ENCODE measurements at regions not wholly inside any gene's neighbourhood (a gene's known extent, or its start where the extent isn't known, plus 50 kb on each side); places are given as distances from the start of the nearest gene placed in this dataset.

DNA sequence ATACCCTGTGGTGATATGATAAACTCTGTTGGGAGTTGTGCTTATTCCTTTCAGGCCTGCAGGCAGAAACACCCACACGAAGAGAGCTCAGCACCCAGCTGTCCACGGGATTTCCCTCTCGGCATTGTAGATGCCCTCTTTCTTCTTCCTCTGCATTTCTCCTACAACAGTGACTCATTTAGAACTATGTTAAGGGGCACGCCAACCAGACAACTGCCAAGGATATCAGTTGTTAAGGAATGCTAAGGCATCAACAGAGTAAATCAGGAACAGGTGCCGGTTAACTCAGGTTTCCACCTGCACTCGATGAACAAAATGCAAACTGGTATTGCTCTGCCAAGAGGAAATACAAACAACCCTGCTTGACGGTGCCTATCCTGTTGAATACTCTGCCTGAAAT, 270.0 kb upstream of the PEX5L start:
- TF ChIP-seq, protein P1, sequence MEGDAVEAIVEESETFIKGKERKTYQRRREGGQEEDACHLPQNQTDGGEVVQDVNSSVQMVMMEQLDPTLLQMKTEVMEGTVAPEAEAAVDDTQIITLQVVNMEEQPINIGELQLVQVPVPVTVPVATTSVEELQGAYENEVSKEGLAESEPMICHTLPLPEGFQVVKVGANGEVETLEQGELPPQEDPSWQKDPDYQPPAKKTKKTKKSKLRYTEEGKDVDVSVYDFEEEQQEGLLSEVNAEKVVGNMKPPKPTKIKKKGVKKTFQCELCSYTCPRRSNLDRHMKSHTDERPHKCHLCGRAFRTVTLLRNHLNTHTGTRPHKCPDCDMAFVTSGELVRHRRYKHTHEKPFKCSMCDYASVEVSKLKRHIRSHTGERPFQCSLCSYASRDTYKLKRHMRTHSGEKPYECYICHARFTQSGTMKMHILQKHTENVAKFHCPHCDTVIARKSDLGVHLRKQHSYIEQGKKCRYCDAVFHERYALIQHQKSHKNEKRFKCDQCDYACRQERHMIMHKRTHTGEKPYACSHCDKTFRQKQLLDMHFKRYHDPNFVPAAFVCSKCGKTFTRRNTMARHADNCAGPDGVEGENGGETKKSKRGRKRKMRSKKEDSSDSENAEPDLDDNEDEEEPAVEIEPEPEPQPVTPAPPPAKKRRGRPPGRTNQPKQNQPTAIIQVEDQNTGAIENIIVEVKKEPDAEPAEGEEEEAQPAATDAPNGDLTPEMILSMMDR (conservative IDR thresholded peaks at IDR 0.05 in 1 of 2, IDR thresholded peaks at IDR 0.05 in 1 of 2; ENCODE audit: low read depth in 1 of 2, low read length in 2 of 2): no peak
- no peak for TF ChIP-seq EZH2 (IDR thresholded peaks at IDR 0.05; ENCODE audit: low read length, missing control alignments)

DNA sequence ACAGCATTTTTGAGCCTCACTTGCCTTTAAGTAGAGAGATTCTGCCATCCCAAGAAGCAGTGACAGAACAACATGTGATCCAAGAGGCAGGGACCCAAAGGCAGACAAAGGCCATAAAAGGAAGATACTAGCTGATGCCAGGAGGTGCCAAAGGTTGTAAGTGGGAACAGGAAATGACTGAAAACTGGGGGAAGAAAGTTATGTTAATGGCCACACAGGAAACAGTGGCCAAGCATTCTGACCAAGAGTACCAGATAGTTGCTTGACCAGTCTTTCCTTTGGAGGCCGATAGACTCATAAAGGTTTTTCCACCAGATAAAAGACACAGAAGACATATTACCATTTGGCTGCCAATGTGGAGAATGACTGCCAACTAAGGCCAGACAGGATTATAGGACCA, 274.5 kb upstream of the PEX5L start:
- H3K79me2 ChIP-seq (ENCODE audit: control insufficient read depth, insufficient read depth, low read length): no peaks in the 10 kb centered on the region
- no peaks in the 10 kb centered on the region for H3K9me3 ChIP-seq (ENCODE audit: control insufficient read depth, insufficient read depth, low read depth, low read length)
- peak in 1 of 2 donors; percentile 2 for DNase-seq (ENCODE audit: low read depth in 2 of 2)
- no peaks in the 10 kb centered on the region for H4K20me1 ChIP-seq (ENCODE audit: control insufficient read depth, extremely low read depth, insufficient read depth, low read length)
- no peak overlapping the region for H3K4me2 ChIP-seq (ENCODE audit: extremely low read depth, insufficient read depth, low read length)
- no peaks in the 10 kb centered on the region for H3K27me3 ChIP-seq (ENCODE audit: control insufficient read depth, insufficient read depth, low read length)
- H3K4me3 ChIP-seq (replicated peaks in 1 of 4; ENCODE audit: control extremely low read depth in 1 of 4, insufficient read depth in 1 of 4, low read depth in 3 of 4, low read length in 4 of 4): no peak overlapping the region
- H3K36me3 ChIP-seq (ENCODE audit: control insufficient read depth, insufficient read depth, low read length): no peaks in the 10 kb centered on the region
- no peak overlapping the region for H2AFZ ChIP-seq (ENCODE audit: low read length)
- no peak overlapping the region for H3K27ac ChIP-seq (ENCODE audit: insufficient read depth, low read length)
- no peak overlapping the region for H3K9ac ChIP-seq (ENCODE audit: insufficient read depth, low read length)
- no peak for TF ChIP-seq EZH2 (IDR thresholded peaks at IDR 0.05; ENCODE audit: low read length, missing control alignments)
- TF ChIP-seq, protein P1 (conservative IDR thresholded peaks at IDR 0.05 in 1 of 2, IDR thresholded peaks at IDR 0.05 in 1 of 2; ENCODE audit: low read depth in 1 of 2, low read length in 2 of 2): no peak
- peaks cover 2% of the 10 kb centered on the region for H3K4me1 ChIP-seq (ENCODE audit: control insufficient read depth, extremely low read depth, insufficient read depth, low read length)

More for the DNA sequence above, 270.0 kb upstream of the PEX5L start:
- no peaks in the 10 kb centered on the region for H3K27me3 ChIP-seq (ENCODE audit: control insufficient read depth, insufficient read depth, low read length)
- H4K20me1 ChIP-seq (ENCODE audit: control insufficient read depth, extremely low read depth, insufficient read depth, low read length): no peaks in the 10 kb centered on the region
- H3K9ac ChIP-seq (ENCODE audit: insufficient read depth, low read length): no peak overlapping the region
- H3K4me2 ChIP-seq (ENCODE audit: extremely low read depth, insufficient read depth, low read length): no peak overlapping the region
- H3K9me3 ChIP-seq (ENCODE audit: control insufficient read depth, insufficient read depth, low read depth, low read length): no peaks in the 10 kb centered on the region
- no peak overlapping the region for H2AFZ ChIP-seq (ENCODE audit: low read length)
- no peaks in the 10 kb centered on the region for H3K79me2 ChIP-seq (ENCODE audit: control insufficient read depth, insufficient read depth, low read length)
- DNase-seq (ENCODE audit: low read depth in 2 of 2): peak in 1 of 2 donors; percentile 52
- H3K36me3 ChIP-seq (ENCODE audit: control insufficient read depth, insufficient read depth, low read length): no peaks in the 10 kb centered on the region
- no peak overlapping the region for H3K4me3 ChIP-seq (replicated peaks in 1 of 4; ENCODE audit: control extremely low read depth in 1 of 4, insufficient read depth in 1 of 4, low read depth in 3 of 4, low read length in 4 of 4)
- no peak overlapping the region for H3K27ac ChIP-seq (ENCODE audit: insufficient read depth, low read length)
- H3K4me1 ChIP-seq (ENCODE audit: control insufficient read depth, extremely low read depth, insufficient read depth, low read length): peaks cover 2% of the 10 kb centered on the region

DNA sequence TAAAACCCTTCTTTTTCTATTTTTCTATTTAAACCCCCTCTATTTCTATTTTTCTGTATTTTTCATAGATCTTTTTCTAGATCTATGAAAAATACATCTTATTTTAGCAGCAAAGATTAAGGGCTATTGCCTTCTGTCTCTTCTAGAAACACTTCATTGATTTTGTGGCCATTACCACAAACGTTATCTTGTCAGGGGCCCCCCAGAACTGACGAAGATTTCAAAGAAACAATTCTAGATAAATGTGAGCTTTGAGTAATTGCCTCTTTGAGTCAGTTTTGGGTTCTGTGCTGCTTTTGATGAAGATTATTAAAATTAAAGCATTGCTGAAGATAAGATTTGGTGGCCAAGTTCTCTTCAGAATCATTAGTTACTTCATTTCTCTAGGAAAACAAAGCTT, 279.6 kb upstream of the PEX5L start:
- DNase-seq (ENCODE audit: low read depth in 2 of 2): no peak
- no peak overlapping the region for H2AFZ ChIP-seq (ENCODE audit: low read length)
- H3K9me3 ChIP-seq (ENCODE audit: control insufficient read depth, insufficient read depth, low read depth, low read length): no peaks in the 10 kb centered on the region
- H3K79me2 ChIP-seq (ENCODE audit: control insufficient read depth, insufficient read depth, low read length): no peaks in the 10 kb centered on the region
- no peak overlapping the region for H3K4me2 ChIP-seq (ENCODE audit: extremely low read depth, insufficient read depth, low read length)
- H3K27me3 ChIP-seq (ENCODE audit: control insufficient read depth, insufficient read depth, low read length): no peaks in the 10 kb centered on the region
- peaks cover 2% of the 10 kb centered on the region for H3K4me1 ChIP-seq (ENCODE audit: control insufficient read depth, extremely low read depth, insufficient read depth, low read length)
- no peak overlapping the region for H3K4me3 ChIP-seq (replicated peaks in 1 of 4; ENCODE audit: control extremely low read depth in 1 of 4, insufficient read depth in 1 of 4, low read depth in 3 of 4, low read length in 4 of 4)
- H3K27ac ChIP-seq (ENCODE audit: insufficient read depth, low read length): no peak overlapping the region
- TF ChIP-seq, protein P1 (conservative IDR thresholded peaks at IDR 0.05 in 1 of 2, IDR thresholded peaks at IDR 0.05 in 1 of 2; ENCODE audit: low read depth in 1 of 2, low read length in 2 of 2): no peak
- no peak for TF ChIP-seq EZH2 (IDR thresholded peaks at IDR 0.05; ENCODE audit: low read length, missing control alignments)
- no peaks in the 10 kb centered on the region for H3K36me3 ChIP-seq (ENCODE audit: control insufficient read depth, insufficient read depth, low read length)
- no peak overlapping the region for H3K9ac ChIP-seq (ENCODE audit: insufficient read depth, low read length)
- H4K20me1 ChIP-seq (ENCODE audit: control insufficient read depth, extremely low read depth, insufficient read depth, low read length): no peaks in the 10 kb centered on the region

Data from fibroblast of lung (primary cell).